SK-N-SH (cell line): ENCODE measurements at regions not wholly inside any gene's neighbourhood (a gene's known extent, or its start where the extent isn't known, plus 50 kb on each side); places are given as distances from the start of the nearest gene placed in this dataset.

Experiments used
- CTCF ChIA-PET: fragments of 300-600, 350-600 bp; formaldehyde crosslinking; extraction: SDS; loops from one replicate; lab custom pipeline; 2021; lab: Yijun Ruan, JAX
- POLR2A ChIA-PET: fragments of 350-600 bp; sonication (Branson Sonifier 250); formaldehyde crosslinking; extraction: SDS; loops from one replicate; lab custom pipeline; 2020; ENCODE audit warnings: antibody characterized with exemption, inconsistent platforms; lab: Yijun Ruan, JAX
- DNase-seq: peaks from one replicate; pipeline ENCODE4 v3.0.0; 2012
- H2AFZ ChIP-seq: fragments of 200-600 bp; sonication (generic); 2 replicates; pipeline ENCODE4 v1.8.1; 2016; ENCODE audit warnings: antibody characterized with exemption, mild to moderate bottlenecking, low read depth
- H3F3A ChIP-seq: fragments of 200-600 bp; sonication (generic); replicated peaks from 2 replicates; pipeline ENCODE3; 2016; ENCODE audit warnings: antibody characterized with exemption, mild to moderate bottlenecking; ENCODE audit not compliant: insufficient read depth
- H3K27ac ChIP-seq, 2 experiments: fragments of 200-500 bp in 1 of 2; fragments of 200-600 bp in 1 of 2; sonication (Bioruptor generic) in 1 of 2; sonication (generic), shearing (Covaris generic) in 1 of 2; 2 replicates each; pipeline versions ENCODE4 v1.5.1 to v1.6.1; 2014 to 2016; ENCODE audit warnings: low read depth in 2 of 2, inconsistent platforms in 1 of 2, low read length in 1 of 2, mild to moderate bottlenecking in 1 of 2, mixed read lengths in 1 of 2
- H3K27me3 ChIP-seq: fragments of 200-600 bp; sonication (generic), shearing (Covaris generic); 2 replicates; pipeline ENCODE4 v1.6.1; 2016; ENCODE audit warnings: mixed run types; ENCODE audit not compliant: insufficient read depth
- H3K36me3 ChIP-seq, 2 experiments: fragments of 200-500 bp in 1 of 2; fragments of 200-600 bp in 1 of 2; sonication (Bioruptor generic) in 1 of 2; sonication (generic) in 1 of 2; replicated peaks in 1 of 2; 2 replicates each; pipeline versions ENCODE3 to v1.5.1; 2014 to 2016; ENCODE audit warnings: low read length in 1 of 2, mild to moderate bottlenecking in 1 of 2; ENCODE audit not compliant: insufficient read depth in 2 of 2, control insufficient read depth in 1 of 2
- H3K4me1 ChIP-seq, 2 experiments: fragments of 200-500 bp in 1 of 2; fragments of 200-600 bp in 1 of 2; sonication (Bioruptor generic) in 1 of 2; sonication (generic), shearing (Covaris generic) in 1 of 2; 2 replicates each; pipeline versions ENCODE4 v1.5.1 to v1.6.1; 2014 to 2016; ENCODE audit warnings: low read depth in 1 of 2, low read length in 1 of 2, mixed run types in 1 of 2; ENCODE audit not compliant: insufficient read depth in 2 of 2, control insufficient read depth in 1 of 2
- H3K4me2 ChIP-seq: fragments of 200-600 bp; sonication (generic), shearing (Covaris generic); 2 replicates; pipeline ENCODE4 v1.6.1; 2017; ENCODE audit warnings: mixed run types
- H3K4me3 ChIP-seq, 2 experiments: fragments of 200-500 bp in 1 of 2; fragments of 200-600 bp in 1 of 2; sonication (Bioruptor generic) in 1 of 2; sonication (generic), shearing (Covaris generic) in 1 of 2; 2 replicates each; pipeline versions ENCODE4 v1.5.1 to v1.8.1; 2014 to 2016; ENCODE audit warnings: low read depth in 2 of 2, inconsistent platforms in 1 of 2, low read length in 1 of 2, mild to moderate bottlenecking in 1 of 2, mixed read lengths in 1 of 2, moderate library complexity in 1 of 2
- H3K79me2 ChIP-seq: fragments of 200-600 bp; sonication (generic); 2 replicates; pipeline ENCODE4 v1.8.1; 2017; ENCODE audit warnings: mild to moderate bottlenecking; ENCODE audit not compliant: insufficient read depth
- H3K9ac ChIP-seq: fragments of 200-600 bp; sonication (generic); 2 replicates; pipeline ENCODE4 v1.6.1; 2017; ENCODE audit warnings: mixed run types
- H3K9me2 ChIP-seq: fragments of 200-600 bp; sonication (generic); 2 replicates; pipeline ENCODE4 v1.6.1; 2017; ENCODE audit warnings: mixed run types
- H3K9me3 ChIP-seq: fragments of 200-600 bp; sonication (generic); 2 replicates; pipeline ENCODE4 v1.6.1; 2017; ENCODE audit warnings: mixed run types, mild to moderate bottlenecking, moderate library complexity
- H4K20me1 ChIP-seq: fragments of 200-600 bp; sonication (generic); 2 replicates; pipeline ENCODE4 v1.6.1; 2017; ENCODE audit warnings: mild to moderate bottlenecking, mixed run types; ENCODE audit not compliant: insufficient read depth
- ELF1 ChIP-seq: IDR thresholded peaks from 2 replicates; pipeline ENCODE4 v1.4.0; 2012
- EZH2phosphoT487 ChIP-seq: fragments of 200-600 bp; sonication (generic); IDR thresholded peaks from 2 replicates; pipeline ENCODE4 v1.6.1; 2017; ENCODE audit warnings: low read depth, mixed run types, mild to moderate bottlenecking, antibody characterized with exemption, moderate library complexity, borderline replicate concordance
- MEF2A ChIP-seq: IDR thresholded peaks from 2 replicates; pipeline ENCODE4 v1.4.0; 2012; ENCODE audit warnings: low read depth, borderline replicate concordance
- MXI1 ChIP-seq: IDR thresholded peaks from 2 replicates; pipeline ENCODE4 v1.6.1; 2012; ENCODE audit warnings: mild to moderate bottlenecking, low read depth, low read length, improper control_type of control experiment
- NRF1 ChIP-seq: IDR thresholded peaks from 2 replicates; pipeline ENCODE4 v1.6.1; 2012; ENCODE audit warnings: low read depth, mild to moderate bottlenecking, low read length
- POLR2AphosphoS5 ChIP-seq: IDR thresholded peaks from 2 replicates; pipeline ENCODE4 v1.6.1; 2012; ENCODE audit warnings: low read depth, low read length
- RCOR1 ChIP-seq: fragments of 150-350 bp; IDR thresholded peaks from 2 replicates; pipeline ENCODE4 v1.6.1; 2017; ENCODE audit warnings: antibody characterized with exemption, low read length
- REST ChIP-seq: IDR thresholded peaks from 2 replicates; pipeline ENCODE4 v1.6.1; 2012; ENCODE audit warnings: mild to moderate bottlenecking, low read depth, low read length, moderate library complexity
- RFX5 ChIP-seq: IDR thresholded peaks from 2 replicates; pipeline ENCODE4 v1.6.1; 2012; ENCODE audit warnings: mild to moderate bottlenecking, improper control_type of control experiment, low read length
- RXRA ChIP-seq: IDR thresholded peaks from 2 replicates; pipeline ENCODE4 v1.4.0; 2012; ENCODE audit warnings: low read depth, mild to moderate bottlenecking, borderline replicate concordance
- SIN3A ChIP-seq: IDR thresholded peaks from 2 replicates; pipeline ENCODE4 v1.6.1; 2012; ENCODE audit warnings: low read depth, mild to moderate bottlenecking, low read length, moderate library complexity, borderline replicate concordance
- TAF1 ChIP-seq: IDR thresholded peaks from 2 replicates; pipeline ENCODE4 v1.6.1; 2012; ENCODE audit warnings: low read depth, mild to moderate bottlenecking, low read length, moderate library complexity, borderline replicate concordance
- TEAD4 ChIP-seq: IDR thresholded peaks from 2 replicates; pipeline ENCODE4 v1.4.0; 2012; ENCODE audit warnings: mild to moderate bottlenecking, borderline replicate concordance; ENCODE audit not compliant: insufficient read depth
- USF2 ChIP-seq: fragments of 150-350 bp; IDR thresholded peaks from 2 replicates; pipeline ENCODE4 v1.6.1; 2017; ENCODE audit warnings: antibody characterized with exemption, low read length, low read depth, borderline replicate concordance
- ZBTB33 ChIP-seq: IDR thresholded peaks from 2 replicates; pipeline ENCODE4 v1.4.0; 2012; ENCODE audit warnings: low read depth, borderline replicate concordance
- WGBS: methylation state at CpG from one replicate; pipeline ENCODE4 v1.1.6; 2017; ENCODE audit warnings: low lambda C conversion rate; 5-methylcytosine and 5-hydroxymethylcytosine counted together
- TF ChIP-seq, protein P1 (sequence below): IDR thresholded peaks from 2 replicates; pipeline ENCODE4 v1.4.0; 2012; ENCODE audit warnings: low read depth, borderline replicate concordance
- TF ChIP-seq, protein P2 (sequence below): fragments of 150-350 bp; IDR thresholded peaks from 2 replicates; pipeline ENCODE4 v1.6.1; 2016; ENCODE audit warnings: mild to moderate bottlenecking, low read depth, low read length

GRCh38 chr2:12404497-12404896 is 312.2 kb upstream of the TRIB2 start:
- H3K79me2 ChIP-seq = no peaks in the 10 kb centered on the region
- no peak for DNase-seq
- H3K9me2 ChIP-seq = no peaks in the 10 kb centered on the region
- no peaks in the 10 kb centered on the region for H4K20me1 ChIP-seq
- TF ChIP-seq ZBTB33 (no peak), ELF1 (no peak), MEF2A (no peak), RFX5 (no peak), EZH2phosphoT487 (no peak), MXI1 (no peak), TAF1 (no peak)
- TF ChIP-seq, protein P1, sequence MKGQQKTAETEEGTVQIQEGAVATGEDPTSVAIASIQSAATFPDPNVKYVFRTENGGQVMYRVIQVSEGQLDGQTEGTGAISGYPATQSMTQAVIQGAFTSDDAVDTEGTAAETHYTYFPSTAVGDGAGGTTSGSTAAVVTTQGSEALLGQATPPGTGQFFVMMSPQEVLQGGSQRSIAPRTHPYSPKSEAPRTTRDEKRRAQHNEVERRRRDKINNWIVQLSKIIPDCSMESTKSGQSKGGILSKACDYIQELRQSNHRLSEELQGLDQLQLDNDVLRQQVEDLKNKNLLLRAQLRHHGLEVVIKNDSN = no peak
- TF ChIP-seq, protein P2, sequence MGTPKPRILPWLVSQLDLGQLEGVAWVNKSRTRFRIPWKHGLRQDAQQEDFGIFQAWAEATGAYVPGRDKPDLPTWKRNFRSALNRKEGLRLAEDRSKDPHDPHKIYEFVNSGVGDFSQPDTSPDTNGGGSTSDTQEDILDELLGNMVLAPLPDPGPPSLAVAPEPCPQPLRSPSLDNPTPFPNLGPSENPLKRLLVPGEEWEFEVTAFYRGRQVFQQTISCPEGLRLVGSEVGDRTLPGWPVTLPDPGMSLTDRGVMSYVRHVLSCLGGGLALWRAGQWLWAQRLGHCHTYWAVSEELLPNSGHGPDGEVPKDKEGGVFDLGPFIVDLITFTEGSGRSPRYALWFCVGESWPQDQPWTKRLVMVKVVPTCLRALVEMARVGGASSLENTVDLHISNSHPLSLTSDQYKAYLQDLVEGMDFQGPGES = no peak
- H3K9ac ChIP-seq = no peak overlapping the region
- H3K9me3 ChIP-seq = no peaks in the 10 kb centered on the region
- H3F3A ChIP-seq = no peaks in the 10 kb centered on the region
- CTCF ChIA-PET = interaction anchor here (1.5 kb wide), 1 partner anchor 14 kb away, joined by 3 read pairs; no protein-coding TSS in a partner anchor
- no peaks in the 10 kb centered on the region for H3K27me3 ChIP-seq
- H2AFZ ChIP-seq = no peak overlapping the region
- H3K4me2 ChIP-seq = no peak overlapping the region
- H3K4me1 ChIP-seq = peaks cover 0 to 8% of the 10 kb centered on the region in 2 experiments; a peak in 1 of 4 replicates
- no peaks in the 10 kb centered on the region for H3K36me3 ChIP-seq
- POLR2A ChIA-PET = no interaction called here
- H3K4me3 ChIP-seq = no peak overlapping the region
- no peak overlapping the region for H3K27ac ChIP-seq

GRCh38 chr2:12407160-12407559 is 309.6 kb upstream of the TRIB2 start:
- Histone ChIP-seq H3K27ac (no peak overlapping the region), H3K79me2 (no peaks in the 10 kb centered on the region), H3K36me3 (no peaks in the 10 kb centered on the region), H2AFZ (no peak overlapping the region), H3K4me3 (no peak overlapping the region), H3K27me3 (no peaks in the 10 kb centered on the region), H3K4me1 (no peaks in the 10 kb centered on the region), H3K9me2 (no peaks in the 10 kb centered on the region), H3K4me2 (no peak overlapping the region), H3F3A (no peaks in the 10 kb centered on the region), H3K9ac (no peak overlapping the region), H4K20me1 (no peaks in the 10 kb centered on the region), H3K9me3 (no peaks in the 10 kb centered on the region)
- ChIA-PET CTCF (no interaction called here), POLR2A (no interaction called here)
- no peak for DNase-seq
- 74% methylated on average over 5 of the region's 5 CpGs for WGBS
- TF ChIP-seq RXRA = no peak
- no peak for TF ChIP-seq NRF1
- TF ChIP-seq, protein P1 = no peak
- no peak for TF ChIP-seq TEAD4
- TF ChIP-seq POLR2AphosphoS5 = no peak
- TF ChIP-seq USF2 = no peak
- TF ChIP-seq REST = no peak
- TF ChIP-seq EZH2phosphoT487 = no peak
- TF ChIP-seq SIN3A = no peak
- TF ChIP-seq RCOR1 = no peak
- TF ChIP-seq RFX5 = no peak
